ACC112 (cell line): ENCODE measurements at regions not wholly inside any gene's neighbourhood (a gene's known extent, or its start where the extent isn't known, plus 50 kb on each side); places are given as distances from the start of the nearest gene placed in this dataset.

ENCODE experiments used
- H2AFZ ChIP-seq: fragments of 200-600 bp; sonication (generic); one replicate; pipeline ENCODE4 v1.6.0; 2017; ENCODE audit warnings: antibody characterized with exemption, low read length; ENCODE audit not compliant: unreplicated experiment
- H3K27ac ChIP-seq: fragments of 200-600 bp; sonication (generic); 2 replicates; pipeline ENCODE4 v1.5.1; 2014; ENCODE audit warnings: low read depth, mild to moderate bottlenecking, antibody characterized with exemption, low read length, moderate library complexity
- H3K27me3 ChIP-seq: fragments of 200-600 bp; sonication (generic); 2 replicates; pipeline ENCODE4 v1.6.1; 2014; ENCODE audit warnings: mild to moderate bottlenecking, antibody characterized with exemption, low read length, moderate library complexity, mixed read lengths; ENCODE audit not compliant: insufficient read depth
- H3K36me3 ChIP-seq: fragments of 200-600 bp; sonication (generic); 2 replicates; pipeline ENCODE4 v1.6.1; 2016; ENCODE audit warnings: mild to moderate bottlenecking, antibody characterized with exemption, low read length, moderate library complexity, mixed read lengths; ENCODE audit not compliant: insufficient read depth
- H3K4me1 ChIP-seq: fragments of 200-600 bp; sonication (generic); one replicate; pipeline ENCODE4 v1.6.1; 2016; ENCODE audit warnings: low read length, mixed read lengths; ENCODE audit not compliant: insufficient read depth, unreplicated experiment, control insufficient read depth
- H3K4me3 ChIP-seq: fragments of 200-600 bp; sonication (generic); 2 replicates; pipeline ENCODE4 v1.5.1; 2014; ENCODE audit warnings: mild to moderate bottlenecking, low read depth, low read length
- H3K79me2 ChIP-seq: fragments of 200-600 bp; sonication (generic); one replicate; pipeline ENCODE4 v1.6.0; 2016; ENCODE audit warnings: low read length; ENCODE audit not compliant: control insufficient read depth, unreplicated experiment, insufficient read depth

DNA sequence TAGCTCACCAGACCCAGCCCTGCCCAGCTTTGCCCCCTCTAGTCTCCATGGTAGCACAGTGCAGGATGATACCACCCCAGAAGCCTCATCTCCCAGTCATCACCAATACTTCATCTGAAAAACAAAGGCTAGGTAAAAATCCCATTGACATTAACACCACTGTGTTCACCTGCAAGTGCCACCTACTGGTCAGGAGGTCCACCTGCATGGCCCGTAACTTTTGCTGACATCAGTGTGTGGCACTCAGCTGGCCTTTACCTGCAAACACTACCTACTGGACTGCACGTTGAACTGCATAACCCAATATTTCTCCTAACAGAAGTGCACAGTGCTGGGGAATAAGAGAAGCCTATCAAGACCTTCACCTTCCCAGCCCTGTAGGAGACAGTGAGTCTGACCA is 234.7 kb upstream of the ADGRB3 start:
- Histone ChIP-seq H3K4me1 (no peaks in the 10 kb centered on the region), H3K27ac (no peak overlapping the region), H3K4me3 (no peak overlapping the region), H2AFZ (no peak overlapping the region), H3K27me3 (no peaks in the 10 kb centered on the region), H3K79me2 (no peaks in the 10 kb centered on the region), H3K36me3 (no peaks in the 10 kb centered on the region)

DNA sequence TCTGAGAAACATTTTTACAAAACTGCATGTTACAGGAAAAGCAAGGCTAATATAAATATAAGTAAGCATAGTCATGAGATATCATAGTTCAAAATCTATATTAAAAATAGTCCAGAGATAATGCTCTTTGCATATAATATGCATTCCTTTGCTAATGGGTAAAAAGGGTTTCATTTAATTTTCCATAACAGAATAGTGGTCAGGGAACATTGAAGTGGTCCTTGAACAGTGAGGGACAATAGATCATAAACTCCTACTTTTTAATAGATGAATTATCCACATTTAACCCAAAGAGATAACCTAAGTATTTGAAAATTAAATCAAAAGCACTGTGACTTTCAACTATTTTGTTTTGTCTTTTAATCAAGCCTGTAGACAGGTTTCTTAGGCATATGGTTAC is 243.1 kb upstream of the ADGRB3 start:
- Histone ChIP-seq H3K79me2 (no peaks in the 10 kb centered on the region), H3K27ac (no peak overlapping the region), H3K4me3 (no peak overlapping the region), H3K27me3 (no peaks in the 10 kb centered on the region), H3K4me1 (no peaks in the 10 kb centered on the region), H2AFZ (no peak overlapping the region), H3K36me3 (no peaks in the 10 kb centered on the region)

DNA sequence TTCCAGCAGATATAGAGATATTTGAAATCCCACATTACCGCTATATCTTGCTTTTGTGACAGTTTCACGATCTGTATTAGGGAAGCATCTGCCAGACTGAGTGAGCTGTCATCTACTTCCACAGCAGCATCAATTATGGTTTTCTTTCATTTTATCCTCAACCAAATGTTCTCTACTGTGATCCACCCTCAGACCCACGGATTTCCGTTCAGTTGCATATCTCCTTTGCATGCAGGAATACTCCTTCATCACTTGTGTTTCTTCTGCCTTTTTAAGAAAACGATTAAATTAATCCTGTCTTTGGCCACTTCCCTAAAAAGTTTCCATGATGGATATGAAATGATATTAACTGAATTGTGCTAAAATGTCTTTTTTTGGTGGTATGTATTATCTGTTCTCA is 262.1 kb upstream of the ADGRB3 start:
- H3K4me1 ChIP-seq: no peaks in the 10 kb centered on the region
- no peaks in the 10 kb centered on the region for H3K36me3 ChIP-seq
- no peaks in the 10 kb centered on the region for H3K79me2 ChIP-seq
- no peak overlapping the region for H2AFZ ChIP-seq
- no peak overlapping the region for H3K27ac ChIP-seq
- H3K4me3 ChIP-seq: no peak overlapping the region
- H3K27me3 ChIP-seq: no peaks in the 10 kb centered on the region

DNA sequence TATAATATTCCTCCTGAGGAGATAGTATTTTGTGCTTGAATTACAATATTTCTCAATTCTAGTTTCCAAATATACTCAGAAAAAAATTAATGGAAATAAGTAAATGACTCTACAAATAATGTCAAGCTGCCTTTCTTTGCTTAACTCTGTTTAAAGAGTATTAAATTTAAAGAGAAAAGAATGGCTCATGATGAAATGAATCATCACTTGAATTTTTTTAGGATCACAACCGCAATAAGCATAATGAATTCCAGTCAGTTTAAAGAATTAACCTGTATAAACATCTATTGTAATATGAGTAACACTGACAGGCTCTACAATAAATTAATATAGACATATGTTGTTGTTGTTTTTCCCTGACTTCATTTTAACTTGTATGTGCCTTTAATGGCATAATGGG is 266.2 kb upstream of the ADGRB3 start:
- no peaks in the 10 kb centered on the region for H3K4me1 ChIP-seq
- no peak overlapping the region for H3K27ac ChIP-seq
- H3K36me3 ChIP-seq: no peaks in the 10 kb centered on the region
- no peaks in the 10 kb centered on the region for H3K79me2 ChIP-seq
- no peak overlapping the region for H3K4me3 ChIP-seq
- no peaks in the 10 kb centered on the region for H3K27me3 ChIP-seq
- no peak overlapping the region for H2AFZ ChIP-seq

DNA sequence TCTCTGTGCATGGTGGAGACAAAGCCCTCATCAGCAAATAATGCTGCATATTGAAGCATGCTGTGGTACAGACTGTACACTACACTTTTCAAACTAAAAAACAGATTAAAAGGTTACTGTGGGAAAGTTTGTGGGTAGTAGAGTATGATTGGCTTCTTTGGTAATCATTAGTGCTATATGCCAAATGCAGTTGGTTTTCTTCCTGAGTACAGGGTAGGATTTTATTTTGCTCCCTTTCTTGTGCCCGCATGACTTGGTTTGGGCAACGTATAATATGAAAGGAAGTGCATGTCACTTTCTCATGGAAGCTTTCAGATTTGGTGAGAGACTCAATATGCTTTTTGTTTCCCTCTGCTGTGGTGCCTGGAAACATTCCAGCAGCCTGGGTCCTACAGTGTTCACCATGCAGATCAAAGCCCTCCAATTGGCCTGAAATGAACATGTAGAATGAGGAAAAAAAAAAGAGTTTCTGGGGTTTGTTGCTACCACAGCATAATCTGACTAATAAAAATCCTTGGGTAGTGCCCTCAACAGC is 270.7 kb upstream of the ADGRB3 start:
- Histone ChIP-seq H3K4me1 (no peaks in the 10 kb centered on the region), H3K79me2 (no peaks in the 10 kb centered on the region), H3K4me3 (no peak overlapping the region), H2AFZ (no peak overlapping the region), H3K27me3 (no peaks in the 10 kb centered on the region), H3K36me3 (no peaks in the 10 kb centered on the region), H3K27ac (no peak overlapping the region)

DNA sequence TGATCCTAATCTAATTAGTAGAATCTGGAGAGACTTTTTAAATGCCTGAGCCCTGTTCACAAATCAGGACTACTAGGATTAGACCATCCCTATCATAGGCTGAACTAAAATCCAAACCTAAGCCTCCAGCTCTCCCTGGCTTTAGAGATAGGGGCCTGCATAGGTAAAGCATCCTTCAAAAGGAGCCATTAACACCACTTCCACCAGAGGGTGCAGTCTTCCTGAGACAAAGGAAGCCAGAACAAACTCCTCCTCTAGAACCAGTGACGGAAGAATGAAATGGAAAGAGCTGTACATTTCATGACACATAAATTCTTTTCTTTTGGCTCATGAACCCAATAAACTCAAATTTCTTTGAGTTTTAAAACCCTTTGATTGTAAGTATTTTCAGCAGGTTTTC is 291.2 kb upstream of the ADGRB3 start:
- H2AFZ ChIP-seq: no peak overlapping the region
- H3K36me3 ChIP-seq: no peaks in the 10 kb centered on the region
- no peaks in the 10 kb centered on the region for H3K27me3 ChIP-seq
- H3K27ac ChIP-seq: no peak overlapping the region
- no peaks in the 10 kb centered on the region for H3K4me1 ChIP-seq
- H3K79me2 ChIP-seq: no peaks in the 10 kb centered on the region
- no peak overlapping the region for H3K4me3 ChIP-seq

DNA sequence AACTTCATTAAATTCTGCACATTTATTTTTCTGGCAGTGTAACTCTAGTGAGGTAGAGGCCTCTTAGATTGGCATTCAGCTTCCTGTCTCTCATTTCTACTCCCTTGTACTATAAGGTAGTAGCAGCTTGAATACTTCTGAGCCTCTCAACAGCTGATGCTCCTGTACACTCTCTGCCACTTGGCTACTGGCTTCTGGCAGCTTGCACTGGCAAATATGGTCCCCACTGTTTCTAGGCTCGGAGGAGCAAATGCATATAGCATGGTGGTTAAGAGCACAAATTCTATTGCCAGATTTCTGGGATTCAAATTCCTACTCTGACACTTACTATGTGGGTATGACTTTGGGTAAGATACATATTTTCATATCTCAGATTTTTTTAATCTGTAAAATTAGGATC is 292.8 kb upstream of the ADGRB3 start:
- H3K4me1 ChIP-seq: no peaks in the 10 kb centered on the region

DNA sequence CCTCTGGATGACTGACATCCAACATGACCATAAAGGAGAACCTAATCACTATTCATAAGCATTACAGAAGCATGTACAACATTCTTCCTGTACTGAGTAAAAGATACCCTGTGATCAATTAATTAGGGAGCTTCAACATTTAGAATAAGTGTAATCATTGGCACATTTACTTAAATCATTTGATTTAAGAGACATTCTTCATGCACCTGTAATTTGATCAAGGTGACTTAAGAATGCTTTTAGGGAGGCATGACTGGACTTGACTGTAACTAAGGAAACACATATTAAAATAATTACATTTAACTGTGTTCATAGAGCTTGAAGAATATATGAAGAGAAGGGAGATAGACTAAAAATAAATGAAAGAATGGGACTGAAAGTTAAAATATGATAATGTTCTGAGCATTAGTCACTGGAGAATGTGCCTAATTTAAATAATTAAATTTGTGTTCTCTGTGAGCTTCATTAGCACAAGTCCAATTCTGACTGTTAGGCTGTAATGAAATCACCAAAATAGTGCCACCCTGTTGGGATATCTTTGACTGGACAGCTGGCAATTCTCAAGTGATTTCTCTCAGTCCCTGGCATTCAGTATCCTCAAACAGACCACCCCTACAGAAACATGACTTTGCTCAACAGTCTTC is 295.5 kb upstream of the ADGRB3 start:
- H3K27ac ChIP-seq: no peak overlapping the region
- no peaks in the 10 kb centered on the region for H3K36me3 ChIP-seq
- no peaks in the 10 kb centered on the region for H3K4me1 ChIP-seq
- H3K27me3 ChIP-seq: no peaks in the 10 kb centered on the region
- no peak overlapping the region for H3K4me3 ChIP-seq
- H2AFZ ChIP-seq: no peak overlapping the region
- H3K79me2 ChIP-seq: no peaks in the 10 kb centered on the region

More for the DNA sequence above, 292.8 kb upstream of the ADGRB3 start:
- Histone ChIP-seq H3K27ac (no peak overlapping the region), H2AFZ (no peak overlapping the region), H3K79me2 (no peaks in the 10 kb centered on the region), H3K27me3 (no peaks in the 10 kb centered on the region), H3K4me3 (no peak overlapping the region), H3K36me3 (no peaks in the 10 kb centered on the region)

DNA sequence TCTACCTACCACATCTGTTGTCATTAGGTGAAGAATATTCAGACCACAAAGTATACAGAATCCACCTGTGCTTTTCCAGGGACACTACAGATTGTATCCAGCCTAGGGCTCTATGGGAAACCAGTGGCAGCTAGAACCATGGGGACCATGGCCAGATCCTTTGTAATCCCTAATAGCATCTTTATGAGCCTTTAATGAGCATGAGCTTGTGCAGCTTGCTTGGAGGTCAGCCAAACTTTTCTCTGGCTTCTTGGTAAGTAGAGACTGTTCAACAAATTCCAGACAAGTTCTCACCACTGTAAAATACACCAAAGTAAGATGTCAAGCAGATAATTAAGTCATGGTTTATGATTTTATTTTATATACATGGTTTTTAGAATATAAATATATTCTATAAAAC is 301.6 kb upstream of the ADGRB3 start:
- H2AFZ ChIP-seq: no peak overlapping the region
- no peaks in the 10 kb centered on the region for H3K79me2 ChIP-seq
- no peaks in the 10 kb centered on the region for H3K27me3 ChIP-seq
- H3K4me1 ChIP-seq: no peaks in the 10 kb centered on the region
- H3K27ac ChIP-seq: no peak overlapping the region
- no peaks in the 10 kb centered on the region for H3K36me3 ChIP-seq
- H3K4me3 ChIP-seq: no peak overlapping the region

DNA sequence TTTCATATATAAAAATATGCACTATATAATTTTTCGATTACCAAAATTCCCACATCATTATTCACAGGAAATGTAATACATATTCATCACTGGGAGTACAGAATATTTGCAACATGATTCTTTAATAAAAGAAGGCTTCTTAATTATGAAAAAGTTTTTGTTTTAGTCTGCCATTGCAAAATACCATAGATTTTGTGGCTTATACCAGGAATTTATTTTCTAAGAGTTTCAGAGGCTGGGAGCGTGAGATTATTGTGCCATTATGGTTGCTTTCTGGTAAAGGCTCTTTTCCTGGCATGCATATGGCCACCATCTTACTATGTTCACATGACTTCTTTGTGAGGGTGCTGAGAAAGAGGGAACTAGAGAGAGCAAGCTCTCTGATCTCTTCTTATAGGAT is 306.9 kb upstream of the ADGRB3 start:
- Histone ChIP-seq H3K4me1 (no peaks in the 10 kb centered on the region), H2AFZ (no peak overlapping the region), H3K27me3 (no peaks in the 10 kb centered on the region), H3K27ac (no peak overlapping the region), H3K36me3 (no peaks in the 10 kb centered on the region), H3K4me3 (no peak overlapping the region), H3K79me2 (no peaks in the 10 kb centered on the region)

DNA sequence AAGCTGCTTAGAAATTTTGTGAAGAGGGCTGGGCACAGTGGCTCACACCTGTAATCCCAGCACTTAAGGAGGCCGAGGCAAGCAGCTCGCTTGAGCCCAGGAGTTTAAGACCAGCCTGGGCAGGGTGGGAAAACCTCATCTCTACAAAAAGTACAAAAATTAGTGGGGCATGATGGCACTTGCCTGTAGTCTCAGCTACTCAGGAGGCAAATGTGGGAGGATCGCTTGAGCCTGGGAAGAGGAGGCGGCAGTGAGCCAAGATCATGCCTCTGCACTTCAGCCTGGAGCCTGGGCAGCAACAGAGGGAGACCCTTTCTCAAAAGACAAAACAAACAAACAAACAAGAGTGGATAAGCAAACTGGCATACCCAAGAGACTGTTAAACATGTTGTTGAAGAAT is 308.3 kb upstream of the ADGRB3 start:
- H2AFZ ChIP-seq: no peak overlapping the region
- no peaks in the 10 kb centered on the region for H3K27me3 ChIP-seq
- no peaks in the 10 kb centered on the region for H3K36me3 ChIP-seq
- no peaks in the 10 kb centered on the region for H3K4me1 ChIP-seq
- no peaks in the 10 kb centered on the region for H3K79me2 ChIP-seq
- H3K4me3 ChIP-seq: no peak overlapping the region
- no peak overlapping the region for H3K27ac ChIP-seq
